ENCODE measurements at regions not wholly inside any gene's neighbourhood (a gene's known extent, or its start where the extent isn't known, plus 50 kb on each side); places are given as distances from the start of the nearest gene placed in this dataset.

GRCh38 chr3:152893647-152894046 is 58.7 kb downstream of the P2RY1 start:
- dilution Hi-C loops (cut with MboI; ENCODE audit: extremely low pct_ligation_motif_present, low sequenced_read_pairs): no loop called here
- no peak for FAIRE-seq

GRCh38 chr3:152899306-152899705 is 64.4 kb downstream of the P2RY1 start:
- no peaks in the 10 kb centered on the region for H3K27me3 ChIP-seq (ENCODE audit: control insufficient read depth, extremely low read depth, insufficient read depth, low read length)
- no peak for FAIRE-seq
- H4K20me1 ChIP-seq (ENCODE audit: control insufficient read depth, extremely low read depth, insufficient read depth, low read length): no peaks in the 10 kb centered on the region
- no peak for DNase-seq (ENCODE audit: low read depth, low spot score)
- H3K4me3 ChIP-seq (ENCODE audit: control insufficient read depth in 2 of 3, extremely low read depth in 1 of 3, insufficient read depth in 2 of 3, low read depth in 1 of 3, low read length in 3 of 3): no peak overlapping the region
- no peaks in the 10 kb centered on the region for H3K9me3 ChIP-seq (ENCODE audit: control insufficient read depth, low read depth, low read length)
- H3K4me2 ChIP-seq (ENCODE audit: control insufficient read depth, extremely low read depth, insufficient read depth, low read depth, low read length): no peak overlapping the region
- no peak overlapping the region for H3K9ac ChIP-seq (ENCODE audit: control insufficient read depth, extremely low read depth, insufficient read depth, low read length)
- H3K27ac ChIP-seq (ENCODE audit: control insufficient read depth, insufficient read depth, low read length): no peak overlapping the region
- no peaks in the 10 kb centered on the region for H3K79me2 ChIP-seq (ENCODE audit: control insufficient read depth, insufficient read depth, low read length)
- no peaks in the 10 kb centered on the region for H3K4me1 ChIP-seq (ENCODE audit: control insufficient read depth, extremely low read depth, insufficient read depth, low read length)
- H3K36me3 ChIP-seq (ENCODE audit: control insufficient read depth in 2 of 2, extremely low read depth in 1 of 2, insufficient read depth in 2 of 2, low read length in 2 of 2): no peaks in the 10 kb centered on the region
- TF ChIP-seq, protein P1, sequence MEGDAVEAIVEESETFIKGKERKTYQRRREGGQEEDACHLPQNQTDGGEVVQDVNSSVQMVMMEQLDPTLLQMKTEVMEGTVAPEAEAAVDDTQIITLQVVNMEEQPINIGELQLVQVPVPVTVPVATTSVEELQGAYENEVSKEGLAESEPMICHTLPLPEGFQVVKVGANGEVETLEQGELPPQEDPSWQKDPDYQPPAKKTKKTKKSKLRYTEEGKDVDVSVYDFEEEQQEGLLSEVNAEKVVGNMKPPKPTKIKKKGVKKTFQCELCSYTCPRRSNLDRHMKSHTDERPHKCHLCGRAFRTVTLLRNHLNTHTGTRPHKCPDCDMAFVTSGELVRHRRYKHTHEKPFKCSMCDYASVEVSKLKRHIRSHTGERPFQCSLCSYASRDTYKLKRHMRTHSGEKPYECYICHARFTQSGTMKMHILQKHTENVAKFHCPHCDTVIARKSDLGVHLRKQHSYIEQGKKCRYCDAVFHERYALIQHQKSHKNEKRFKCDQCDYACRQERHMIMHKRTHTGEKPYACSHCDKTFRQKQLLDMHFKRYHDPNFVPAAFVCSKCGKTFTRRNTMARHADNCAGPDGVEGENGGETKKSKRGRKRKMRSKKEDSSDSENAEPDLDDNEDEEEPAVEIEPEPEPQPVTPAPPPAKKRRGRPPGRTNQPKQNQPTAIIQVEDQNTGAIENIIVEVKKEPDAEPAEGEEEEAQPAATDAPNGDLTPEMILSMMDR (optimal IDR thresholded peaks at IDR 0.05 in 1 of 3, IDR thresholded peaks at IDR 0.05 in 1 of 3, conservative IDR thresholded peaks at IDR 0.05 in 1 of 3; ENCODE audit: extremely low read depth in 1 of 3, insufficient read depth in 2 of 3, low read length in 3 of 3): no peak
- H3K9me1 ChIP-seq (ENCODE audit: control insufficient read depth, extremely low read depth, insufficient read depth, low read length): no peaks in the 10 kb centered on the region
- dilution Hi-C loops (cut with MboI; ENCODE audit: extremely low pct_ligation_motif_present, low sequenced_read_pairs): no loop called here
- no peak overlapping the region for H2AFZ ChIP-seq (ENCODE audit: control insufficient read depth, low read length)

More at GRCh38 chr3:152893647-152894046, 58.7 kb downstream of the P2RY1 start:
- H3K4me1 ChIP-seq (ENCODE audit: control insufficient read depth, extremely low read depth, insufficient read depth, low read length): no peaks in the 10 kb centered on the region
- no peaks in the 10 kb centered on the region for H3K36me3 ChIP-seq (ENCODE audit: control insufficient read depth in 2 of 2, extremely low read depth in 1 of 2, insufficient read depth in 2 of 2, low read length in 2 of 2)
- no peak for TF ChIP-seq EZH2 (IDR thresholded peaks at IDR 0.05; ENCODE audit: low read length)
- TF ChIP-seq, protein P1 (optimal IDR thresholded peaks at IDR 0.05 in 1 of 3, IDR thresholded peaks at IDR 0.05 in 1 of 3, conservative IDR thresholded peaks at IDR 0.05 in 1 of 3; ENCODE audit: extremely low read depth in 1 of 3, insufficient read depth in 2 of 3, low read length in 3 of 3): no peak
- no peaks in the 10 kb centered on the region for H3K27me3 ChIP-seq (ENCODE audit: control insufficient read depth, extremely low read depth, insufficient read depth, low read length)
- no peaks in the 10 kb centered on the region for H3K9me3 ChIP-seq (ENCODE audit: control insufficient read depth, low read depth, low read length)
- no peak for DNase-seq (ENCODE audit: low read depth, low spot score)
- no peaks in the 10 kb centered on the region for H3K9me1 ChIP-seq (ENCODE audit: control insufficient read depth, extremely low read depth, insufficient read depth, low read length)
- H3K4me2 ChIP-seq (ENCODE audit: control insufficient read depth, extremely low read depth, insufficient read depth, low read depth, low read length): no peak overlapping the region
- no peaks in the 10 kb centered on the region for H4K20me1 ChIP-seq (ENCODE audit: control insufficient read depth, extremely low read depth, insufficient read depth, low read length)
- no peak overlapping the region for H3K4me3 ChIP-seq (ENCODE audit: control insufficient read depth in 2 of 3, extremely low read depth in 1 of 3, insufficient read depth in 2 of 3, low read depth in 1 of 3, low read length in 3 of 3)
- H3K27ac ChIP-seq (ENCODE audit: control insufficient read depth, insufficient read depth, low read length): no peak overlapping the region
- no peak overlapping the region for H2AFZ ChIP-seq (ENCODE audit: control insufficient read depth, low read length)
- H3K79me2 ChIP-seq (ENCODE audit: control insufficient read depth, insufficient read depth, low read length): no peaks in the 10 kb centered on the region
- no peak overlapping the region for H3K9ac ChIP-seq (ENCODE audit: control insufficient read depth, extremely low read depth, insufficient read depth, low read length)
